Fibroblast of skin of left biceps (primary cell): ENCODE measurements at regions not wholly inside any gene's neighbourhood (a gene's known extent, or its start where the extent isn't known, plus 50 kb on each side); places are given as distances from the start of the nearest gene placed in this dataset.
"Not testable (repeated sequence)": the region's sequence is repeated elsewhere in the genome, so short reads cannot be mapped to it uniquely, and the experiment has no call there.

Experiments used
- DNase-seq, 2 experiments: peaks; one replicate each; pipeline ENCODE4 v3.0.0-alpha.2; 2013; ENCODE audit warnings: low read depth in 2 of 2

DNA sequence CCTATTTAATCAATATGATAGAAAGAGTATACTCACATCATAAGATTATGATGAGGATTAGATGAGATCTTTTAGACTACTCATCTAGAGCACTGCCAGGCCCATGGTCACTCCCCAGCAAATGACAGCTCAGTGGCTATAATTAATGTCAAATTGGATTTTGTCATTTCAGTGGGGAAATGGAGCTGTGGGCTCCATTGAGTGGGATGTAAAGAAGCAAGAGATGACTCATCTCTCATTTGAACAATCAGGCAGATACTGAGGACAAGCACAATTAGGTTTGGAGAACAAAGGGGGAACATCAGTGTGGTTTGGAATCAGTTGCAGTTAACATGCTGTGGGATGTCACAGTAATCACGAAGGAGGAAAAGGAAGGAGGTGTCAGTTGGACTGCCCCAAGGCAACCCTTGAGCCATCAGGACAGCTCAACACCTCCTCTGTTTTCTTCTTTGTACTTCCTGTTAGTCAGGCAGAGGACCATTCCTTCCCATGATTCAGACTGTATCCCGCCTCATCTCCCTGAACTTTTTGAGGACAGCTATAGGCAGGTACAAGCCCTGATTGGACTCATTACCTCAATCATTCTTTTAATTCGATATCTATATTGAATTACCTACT, 473.7 kb upstream of the ISX start:
- DNase-seq = no peak

DNA sequence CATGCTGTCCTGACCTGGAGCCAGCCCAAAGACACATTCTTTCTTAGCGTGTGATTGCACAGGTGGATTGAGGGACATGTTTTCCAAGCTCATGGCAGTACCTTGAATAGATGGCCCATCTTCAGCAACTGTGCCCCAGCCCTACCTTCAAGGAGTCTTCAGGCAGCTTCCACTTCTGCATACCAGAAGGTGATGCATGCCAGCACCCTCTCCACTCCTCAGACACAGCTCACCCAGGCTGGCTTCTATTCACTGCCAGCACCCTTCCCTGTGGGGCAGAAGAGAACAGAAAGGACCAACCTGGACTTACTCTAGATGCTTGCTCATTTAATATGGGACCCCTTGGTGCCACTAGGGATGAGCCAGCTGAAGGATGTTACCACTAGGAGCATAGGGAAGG, 466.4 kb upstream of the ISX start:
- no peak for DNase-seq

DNA sequence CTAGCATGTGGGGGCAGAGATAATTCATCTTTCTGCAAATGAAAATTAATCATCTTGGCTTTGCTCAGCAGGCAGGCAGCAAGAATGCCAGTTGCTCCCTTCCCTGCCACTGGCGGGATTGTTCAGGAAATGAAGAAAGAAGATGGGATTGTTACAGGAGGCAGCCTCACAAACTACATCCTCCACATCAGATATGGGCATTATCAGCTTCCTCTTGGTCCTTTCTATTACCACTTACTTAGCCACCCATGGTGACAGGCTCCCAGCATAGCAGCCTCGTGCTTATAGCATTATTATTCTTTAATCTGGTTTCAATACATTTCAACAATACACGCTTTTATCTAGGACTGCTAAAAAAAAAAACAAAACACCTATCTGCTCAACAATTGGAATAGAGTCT, 461.6 kb upstream of the ISX start:
- no peak for DNase-seq

DNA sequence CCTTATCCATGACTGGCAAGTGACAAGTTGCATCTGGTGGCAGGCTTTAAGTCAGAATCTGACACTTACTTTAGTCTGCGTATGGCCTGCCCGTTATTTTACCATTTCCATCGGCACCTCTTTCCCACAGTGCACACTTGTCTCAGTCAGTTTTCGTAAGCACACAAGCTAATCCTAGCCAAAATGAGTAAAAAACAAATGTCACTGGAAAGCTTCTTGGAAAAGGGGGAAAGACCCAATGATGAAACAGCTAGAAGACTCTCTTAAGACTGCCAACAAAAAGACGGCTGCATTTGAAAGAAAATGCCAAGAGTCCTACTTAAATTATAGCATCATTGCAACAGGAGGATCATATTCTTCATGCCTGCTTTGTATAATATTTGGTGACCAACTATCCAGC, 457.9 kb upstream of the ISX start:
- DNase-seq = no peak

DNA sequence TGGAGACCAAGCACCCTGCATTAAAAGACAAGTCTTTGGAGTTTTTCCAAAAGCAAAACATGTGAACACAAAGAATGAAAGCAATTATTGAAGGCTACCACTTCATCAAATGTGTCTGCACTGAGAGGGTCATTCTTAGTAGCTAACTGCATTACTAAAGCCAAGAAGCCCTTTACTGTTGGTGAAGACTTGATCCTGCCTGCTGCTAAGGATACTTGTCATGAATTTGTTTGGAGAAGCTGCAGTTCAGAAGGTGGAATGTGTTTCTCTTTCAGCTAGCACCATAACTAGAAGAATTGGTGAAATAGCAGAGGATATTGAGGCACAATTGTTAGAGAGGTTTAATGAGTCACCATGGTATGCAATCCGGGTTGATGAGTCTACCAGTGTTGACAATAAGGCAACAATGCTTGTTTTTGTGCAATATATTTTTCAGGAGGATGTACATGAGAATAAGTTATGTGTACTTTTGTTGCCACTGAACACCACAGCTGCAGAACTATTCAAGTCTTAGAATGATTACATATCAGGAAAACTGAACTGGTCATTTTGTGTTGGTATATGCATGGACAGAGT, 457.3 kb upstream of the ISX start:
- no peak for DNase-seq

DNA sequence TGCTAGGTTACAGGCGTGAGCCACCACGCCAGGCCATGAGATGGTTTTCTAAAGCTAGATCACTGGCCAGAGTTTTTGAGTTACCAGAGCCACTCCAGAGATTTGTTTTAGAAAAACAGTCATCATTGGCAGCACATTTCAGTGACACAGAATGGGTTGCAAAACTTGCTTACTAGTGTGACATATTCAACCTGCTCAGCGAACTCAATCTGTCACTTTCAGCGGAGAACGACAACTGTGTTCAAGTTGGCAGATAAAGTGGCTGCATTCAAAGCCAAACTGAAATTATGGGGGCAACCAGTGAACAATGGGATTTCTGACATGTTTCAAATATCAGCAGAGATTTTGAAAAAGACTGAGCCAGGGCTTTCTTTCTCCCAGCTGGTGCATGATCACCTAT, 456.3 kb upstream of the ISX start:
- no peak for DNase-seq

DNA sequence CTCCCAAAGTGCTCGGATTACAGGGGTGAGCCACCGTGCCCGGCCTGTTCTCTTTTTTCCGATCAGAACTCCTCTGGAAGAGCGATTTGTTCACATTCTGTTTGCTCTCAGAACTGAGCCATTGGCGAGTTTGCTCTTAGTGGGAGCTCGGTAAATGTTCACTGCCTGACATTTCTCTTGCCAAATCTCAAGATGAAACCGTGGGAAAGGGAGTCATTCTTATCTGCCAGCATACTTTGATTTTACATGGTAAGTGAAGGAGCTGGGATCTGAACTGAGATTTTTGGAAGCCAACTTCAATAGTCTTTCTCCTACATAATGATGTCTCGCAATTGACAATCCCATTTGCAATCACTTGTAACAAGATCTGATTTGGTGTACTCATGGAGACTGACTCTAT, 445.8 kb upstream of the ISX start:
- no peak for DNase-seq

DNA sequence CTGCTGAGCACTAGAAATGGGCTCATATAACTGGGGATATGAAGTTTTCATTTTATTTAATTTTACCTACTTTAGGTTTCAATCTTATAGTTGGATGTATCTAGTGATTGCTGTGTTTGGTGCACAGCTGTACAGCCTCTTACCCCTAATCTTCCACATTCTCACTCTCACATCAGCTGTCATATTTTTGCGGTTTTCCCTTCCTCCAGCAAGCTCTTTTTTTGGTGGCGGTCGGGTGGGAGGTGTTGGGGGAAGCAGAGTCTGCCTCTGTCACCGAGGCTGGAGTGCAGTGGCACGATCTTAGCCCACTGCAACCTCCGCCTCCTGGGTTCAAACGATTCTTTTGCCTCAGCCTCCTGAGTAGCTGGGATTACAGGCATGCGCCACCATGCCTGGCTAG, 445.1 kb upstream of the ISX start:
- DNase-seq = no peak

DNA sequence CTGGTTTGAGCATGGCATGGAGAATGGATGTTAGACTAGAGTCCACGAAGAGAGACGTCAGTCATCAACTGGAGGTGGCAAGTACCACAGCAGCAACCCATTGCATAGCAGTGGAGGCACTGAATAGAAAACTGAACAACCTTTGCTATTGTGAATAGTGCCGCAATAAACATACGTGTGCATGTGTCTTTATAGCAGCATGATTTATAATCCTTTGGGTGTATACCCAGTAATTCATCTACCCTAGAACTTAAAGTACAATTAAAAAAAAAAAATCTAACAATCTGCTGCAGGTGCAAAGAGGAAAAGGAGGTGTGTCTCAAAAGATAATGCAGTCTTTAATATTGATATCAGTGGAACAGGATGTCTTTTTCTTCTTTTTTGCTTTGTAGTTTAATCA, 443.4 kb upstream of the ISX start:
- no peak for DNase-seq

DNA sequence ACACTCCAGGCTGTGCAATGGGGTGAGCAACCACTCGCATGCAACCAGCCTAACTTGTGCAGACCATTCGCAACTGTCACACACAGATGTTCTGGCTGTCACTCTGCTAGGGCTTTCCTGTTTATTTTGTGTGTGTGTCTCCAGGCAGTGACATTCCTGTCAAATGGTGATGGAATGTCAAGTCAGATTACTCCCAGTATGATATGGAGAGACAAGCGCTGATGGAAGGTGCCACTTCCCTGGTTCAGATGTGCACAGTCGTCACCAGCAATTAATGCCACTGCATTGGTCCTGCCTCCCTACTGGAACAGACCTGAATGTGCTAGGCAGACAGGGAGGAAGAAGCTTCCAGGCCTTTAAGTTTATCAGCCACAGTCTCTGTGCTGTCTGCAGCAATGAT, 442.4 kb upstream of the ISX start:
- no peak for DNase-seq

DNA sequence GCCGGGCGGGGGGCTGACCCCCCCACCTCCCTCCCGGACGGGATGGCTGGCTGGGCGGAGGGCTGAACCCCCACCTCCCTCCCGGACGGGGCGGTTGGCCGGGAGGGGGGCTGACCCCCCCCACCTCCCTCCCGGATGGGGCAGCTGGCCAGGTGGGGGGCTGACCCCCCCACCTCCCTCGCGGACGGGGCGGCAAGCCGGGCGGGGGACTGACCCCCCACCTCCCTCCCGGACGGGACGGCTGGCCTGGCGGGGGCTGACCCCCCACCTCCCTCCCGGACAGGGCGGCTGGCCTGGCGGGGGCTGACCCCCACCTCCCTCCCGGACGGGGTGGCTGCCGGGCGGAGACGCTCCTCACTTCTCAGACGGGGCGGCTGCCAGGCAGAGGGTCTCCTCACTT, 440.1 kb upstream of the ISX start:
- DNase-seq = not testable (repeated sequence)

DNA sequence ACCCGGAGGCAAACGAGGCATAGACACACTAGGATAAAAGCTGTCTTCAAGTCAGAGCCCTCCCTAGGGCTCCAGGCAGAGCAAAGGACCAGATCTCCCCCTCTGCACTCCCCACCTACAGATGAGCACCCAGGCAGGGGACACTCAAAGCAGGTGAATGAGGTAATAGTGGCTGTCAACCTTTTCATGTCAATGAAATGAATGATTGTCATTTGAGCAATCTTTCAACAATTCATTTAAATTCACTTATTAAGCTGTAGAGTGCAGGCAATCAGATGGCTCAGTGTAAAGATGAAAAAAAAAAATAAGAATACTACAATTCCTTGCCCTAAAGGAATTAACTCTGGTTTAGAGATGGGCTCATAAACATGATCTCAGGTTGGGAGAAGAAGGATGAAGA, 427.8 kb upstream of the ISX start:
- no peak for DNase-seq

DNA sequence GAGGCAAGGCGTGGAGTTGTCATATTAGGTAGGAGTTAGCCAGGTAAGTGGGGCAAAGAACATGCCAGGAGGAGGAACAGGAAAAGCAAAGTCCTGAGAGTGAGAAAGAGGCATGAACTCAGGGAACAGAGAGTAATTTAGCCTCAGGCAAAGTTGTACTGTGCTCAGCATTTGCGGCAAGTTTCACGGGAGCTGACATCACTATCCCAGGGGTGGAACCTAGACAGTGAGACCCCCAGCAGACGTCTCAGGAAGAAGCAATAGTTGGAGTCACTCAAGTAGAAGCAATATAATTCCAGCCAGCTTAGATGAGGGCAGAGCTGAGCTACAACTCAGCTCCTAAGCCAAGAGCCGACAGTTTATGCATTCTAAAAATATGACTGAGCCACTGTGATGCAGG, 426.0 kb upstream of the ISX start:
- no peak for DNase-seq

DNA sequence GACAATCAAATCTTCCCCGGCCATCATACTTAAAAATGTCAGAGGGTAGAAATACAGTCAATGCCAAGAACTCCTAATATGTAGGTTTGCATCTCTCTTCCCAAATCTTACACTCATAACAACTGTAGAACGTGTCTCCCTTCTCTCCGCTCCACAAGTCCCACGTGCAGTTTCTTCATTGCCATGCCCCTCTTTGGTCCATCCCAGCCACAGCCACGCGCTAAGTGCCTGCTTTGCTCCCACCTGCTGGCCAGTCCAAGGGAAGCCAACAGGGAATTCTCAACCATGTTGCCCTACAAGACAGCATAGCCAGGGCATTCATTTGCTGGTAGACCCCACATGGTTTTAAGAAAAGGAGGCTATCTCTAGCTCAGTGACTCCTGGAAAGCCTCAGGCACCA, 420.6 kb upstream of the ISX start:
- DNase-seq = no peak

DNA sequence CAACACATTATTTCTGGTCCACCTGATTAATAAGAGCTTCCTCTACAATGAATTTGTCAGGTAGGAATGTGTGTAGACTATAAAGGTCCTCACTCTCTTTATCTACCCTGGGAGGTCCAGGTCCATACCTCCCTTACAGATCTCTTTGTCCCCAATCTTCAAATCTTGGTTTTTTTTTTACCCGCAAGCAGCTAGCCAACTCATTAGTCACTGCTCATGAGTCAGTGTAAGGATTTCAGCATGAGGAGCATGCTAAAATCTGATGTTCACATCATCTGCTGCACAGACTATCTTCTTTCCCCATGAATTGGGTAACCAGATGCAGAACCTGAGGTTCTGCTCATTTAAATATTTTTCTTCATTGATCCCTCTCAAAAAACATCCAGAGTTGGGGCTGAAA, 397.0 kb upstream of the ISX start:
- peak; percentile 13 to 21 for DNase-seq

DNA sequence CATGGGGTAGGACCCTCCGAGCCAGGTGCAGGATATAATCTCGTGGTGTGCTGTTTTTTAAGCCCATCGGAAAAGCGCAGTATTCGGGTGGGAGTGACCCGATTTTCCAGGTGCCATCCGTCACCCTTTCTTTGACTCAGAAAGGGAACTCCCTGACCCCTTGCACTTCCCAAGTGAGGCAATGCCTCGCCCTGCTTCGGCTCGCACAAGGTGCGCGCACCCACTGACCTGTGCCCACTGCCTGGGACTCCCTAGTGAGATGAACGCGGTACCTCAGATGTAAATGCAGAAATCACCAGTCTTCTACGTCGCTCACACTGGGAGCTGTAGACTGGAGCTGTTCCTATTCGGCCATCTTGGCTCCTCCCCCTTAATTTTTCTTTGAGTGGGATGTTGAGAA, 382.9 kb upstream of the ISX start:
- DNase-seq = not testable (repeated sequence)

DNA sequence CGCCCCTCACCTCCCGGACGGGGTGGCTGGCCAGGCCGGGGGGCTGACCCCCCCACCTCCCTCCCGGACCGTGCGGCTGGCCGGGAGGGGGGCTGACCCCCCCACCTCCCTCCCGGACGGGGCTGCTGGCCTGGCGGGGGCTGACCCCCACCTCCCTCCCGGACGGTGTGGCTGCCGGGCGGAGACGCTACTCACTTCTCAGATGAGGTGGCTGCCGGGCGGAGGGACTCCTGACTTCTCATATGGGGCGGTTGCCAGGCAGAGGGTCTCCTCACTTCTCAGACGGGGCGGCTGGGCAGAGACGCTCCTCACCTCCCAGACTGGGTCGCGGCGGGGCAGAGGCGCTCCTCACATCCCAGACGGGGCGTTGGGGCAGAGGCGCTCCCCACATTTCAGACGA, 381.7 kb upstream of the ISX start:
- not testable (repeated sequence) for DNase-seq

DNA sequence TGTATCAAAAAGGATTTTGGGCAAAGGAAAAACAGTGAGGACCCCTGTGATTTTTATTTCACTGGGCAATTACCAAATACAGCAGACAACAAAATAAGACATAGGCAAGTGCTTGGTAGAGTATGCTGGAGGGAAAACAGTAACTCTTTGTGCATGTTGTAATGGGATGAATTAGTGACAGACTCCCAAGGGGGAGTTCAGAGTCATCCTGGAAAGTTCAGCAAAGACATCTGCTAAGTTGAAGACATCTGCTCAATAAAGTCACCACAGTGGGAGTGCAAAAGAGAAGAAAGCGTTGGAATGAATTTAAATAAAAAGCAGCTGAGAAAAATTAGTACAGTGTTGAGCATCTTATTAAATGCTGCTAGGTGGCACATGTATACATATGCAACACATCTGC, 378.8 kb upstream of the ISX start:
- DNase-seq = no peak

DNA sequence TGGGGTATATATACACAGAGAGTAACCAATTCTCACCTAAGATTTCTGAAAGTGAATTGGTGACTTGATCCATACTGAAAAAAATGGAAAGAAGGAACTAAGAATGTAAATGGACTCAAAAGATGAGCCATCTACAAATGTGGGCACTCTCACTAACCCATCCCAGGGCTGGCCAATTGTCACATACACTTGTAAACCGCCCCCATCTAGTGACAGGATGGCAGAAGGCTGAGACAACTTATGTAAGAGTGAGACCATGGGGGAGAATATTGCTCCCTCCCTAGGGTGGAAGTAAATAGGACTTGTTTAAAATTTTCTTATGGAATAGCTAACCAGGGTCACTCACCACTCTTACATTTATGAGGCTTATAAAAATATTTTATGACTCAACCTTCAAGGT, 377.1 kb upstream of the ISX start:
- no peak for DNase-seq

DNA sequence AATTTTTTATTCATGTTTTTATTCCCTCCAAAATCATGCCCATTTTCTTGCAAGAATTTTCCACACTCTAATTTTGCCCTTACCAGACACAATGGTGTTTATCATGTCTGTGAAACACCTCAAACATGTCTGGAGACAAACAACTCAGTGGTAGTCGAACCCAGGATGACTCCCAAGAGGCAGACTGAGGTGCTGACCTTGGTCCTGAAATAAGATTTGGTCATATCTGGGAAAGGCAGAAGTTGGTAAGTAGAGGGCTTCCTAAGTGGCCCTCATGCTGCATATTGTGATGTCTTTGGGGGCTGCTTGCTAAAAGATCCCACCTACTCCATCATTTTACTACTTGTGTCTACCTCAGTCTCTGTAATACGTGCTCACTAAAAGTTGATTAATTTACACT, 369.4 kb upstream of the ISX start:
- no peak for DNase-seq

DNA sequence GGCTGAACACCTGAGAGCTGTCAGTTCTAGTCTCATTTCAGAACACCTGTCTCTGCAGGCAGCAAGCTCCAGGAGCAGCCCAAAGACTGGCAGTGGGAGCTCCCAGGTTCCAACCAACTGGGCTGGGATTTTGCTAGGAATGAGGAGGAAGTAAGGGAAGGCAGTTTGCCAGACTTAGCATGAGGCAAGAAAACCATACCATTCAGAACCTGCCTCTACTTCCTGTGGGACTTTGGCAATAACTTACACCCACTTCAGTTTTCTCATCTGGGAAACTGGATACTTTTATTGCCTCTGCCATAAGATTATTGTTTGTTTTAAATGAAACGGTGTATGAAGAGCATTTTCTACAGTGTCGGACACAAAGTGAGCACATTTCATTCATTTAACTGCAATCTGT, 363.7 kb upstream of the ISX start:
- no peak for DNase-seq

DNA sequence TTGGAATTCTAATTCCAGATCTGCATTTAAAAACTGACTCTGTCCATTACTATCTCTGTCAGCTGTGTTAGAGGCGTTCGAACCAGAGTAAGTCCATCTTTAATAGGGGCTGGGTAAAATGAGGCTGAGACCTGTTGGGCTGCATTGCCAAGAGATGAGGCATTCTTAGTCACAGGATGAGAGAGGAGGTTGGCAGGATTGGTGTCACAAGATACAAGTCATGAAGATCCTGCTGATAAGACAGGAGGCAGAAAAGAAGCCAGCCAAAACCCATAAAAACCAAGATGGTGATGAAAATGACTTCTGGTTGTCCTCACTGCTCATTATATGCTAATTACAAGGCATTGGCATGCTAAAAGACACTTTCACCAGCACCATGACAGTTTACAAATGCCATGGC, 356.3 kb upstream of the ISX start:
- DNase-seq = no peak

DNA sequence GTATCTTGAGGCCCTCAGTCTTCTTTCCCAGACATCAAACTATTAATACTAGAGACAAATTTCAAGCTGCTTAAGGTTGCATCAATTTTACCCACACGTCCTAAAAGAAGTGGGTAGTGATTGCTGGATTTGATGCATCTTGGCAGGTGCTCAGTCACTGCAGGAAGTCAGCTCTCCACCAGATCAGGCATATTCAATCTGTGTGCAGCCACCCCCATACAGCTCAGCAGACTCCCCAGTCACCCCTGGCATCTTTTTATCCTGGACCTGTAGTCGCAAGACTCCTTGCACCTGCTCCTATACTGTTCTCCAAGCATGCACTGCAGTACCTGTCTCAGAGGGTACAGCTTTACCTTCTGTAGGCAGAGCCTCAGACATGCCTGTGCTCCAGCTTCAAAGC, 343.1 kb upstream of the ISX start:
- DNase-seq = no peak

DNA sequence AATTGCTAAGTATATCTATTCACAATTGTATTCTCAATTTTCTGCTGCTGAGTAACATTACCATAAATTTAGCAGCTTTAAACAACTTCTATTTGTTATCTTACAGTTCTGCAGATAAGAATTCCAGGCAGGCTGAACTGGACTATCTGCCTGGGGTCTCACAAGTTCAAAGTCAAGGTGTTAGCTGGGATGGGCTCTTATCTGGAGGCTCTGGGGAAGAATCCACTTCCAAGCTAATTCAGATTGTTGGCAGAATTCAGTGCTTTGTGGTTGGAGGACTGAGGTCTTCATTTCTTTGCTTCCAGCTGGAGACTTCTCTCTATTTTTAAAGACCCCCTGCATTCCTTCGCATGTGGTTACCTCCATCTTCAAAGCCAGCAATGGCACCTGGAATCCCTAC, 329.9 kb upstream of the ISX start:
- no peak for DNase-seq
